Prostate gland (tissue), 2 donors: ENCODE measurements at regions not wholly inside any gene's neighbourhood (a gene's known extent, or its start where the extent isn't known, plus 50 kb on each side); places are given as distances from the start of the nearest gene placed in this dataset.

Source experiments
- DNase-seq: peaks from one replicate; pipeline ENCODE4 v3.0.0-alpha.2; 2019; ENCODE audit warnings: low spot score
- H3K27ac ChIP-seq, 2 donors: fragments of 200-600 bp; sonication (generic); 2 replicates each; pipeline ENCODE4 v1.5.1; 2017 to 2019
- H3K27me3 ChIP-seq: fragments of 200-600 bp; sonication (generic); replicated peaks from 2 replicates; pipeline ENCODE4 v1.5.1; 2019; ENCODE audit not compliant: insufficient read depth
- H3K36me3 ChIP-seq, 2 donors: fragments of 200-600 bp; sonication (generic); 1 replicate in 1 of 2; 2 replicates in 1 of 2; pipeline versions ENCODE4 v1.5.1 to v1.8.1; 2017 to 2019
- H3K4me1 ChIP-seq: fragments of 200-600 bp; sonication (generic); replicated peaks from 2 replicates; pipeline ENCODE4 v1.5.1; 2019
- H3K4me3 ChIP-seq, 2 donors: fragments of 200-600 bp; sonication (generic); 2 replicates each; pipeline ENCODE4 v1.5.1; 2017 to 2019
- H3K9me3 ChIP-seq: fragments of 200-600 bp; sonication (generic); 2 replicates; pipeline ENCODE4 v1.5.1; 2017
- POLR2A ChIP-seq: fragments of 450-650 bp; IDR thresholded peaks from one replicate; pipeline ENCODE4 v1.6.1; 2016; ENCODE audit warnings: antibody characterized with exemption, mild to moderate bottlenecking
- POLR2AphosphoS5 ChIP-seq: sonication (generic); formaldehyde crosslinking; IDR thresholded peaks from one replicate; pipeline ENCODE4 v1.6.1; 2017; ENCODE audit warnings: antibody characterized with exemption
- WGBS: methylation state at CpG from one replicate; pipeline ENCODE4 v1.1.5; 2018; 5-methylcytosine and 5-hydroxymethylcytosine counted together
- intact Hi-C: fragments of 100-400 bp; cut with DNase I; formaldehyde crosslinking; loops from one replicate; pipeline ENCODE4 v1.14.2; 2022
- TF ChIP-seq, protein P1 (sequence below), 4 experiments: fragments of 200-600 bp in 2 of 4; fragments of 450-650 bp in 2 of 4; sonication (generic) in 2 of 4; IDR thresholded peaks; 1 replicate in 3 of 4; 2 replicates in 1 of 4; pipeline ENCODE4 v1.5.1; 2016 to 2019; ENCODE audit warnings: antibody characterized with exemption in 4 of 4, mild to moderate bottlenecking in 2 of 4, moderate library complexity in 2 of 4

- 89% methylated on average over 1 of the region's 1 CpG for WGBS
- no peak for DNase-seq
These were observed 422.0 kb downstream of the HINT1 start for GRCh38 chr5:130743092-130743491.

DNA sequence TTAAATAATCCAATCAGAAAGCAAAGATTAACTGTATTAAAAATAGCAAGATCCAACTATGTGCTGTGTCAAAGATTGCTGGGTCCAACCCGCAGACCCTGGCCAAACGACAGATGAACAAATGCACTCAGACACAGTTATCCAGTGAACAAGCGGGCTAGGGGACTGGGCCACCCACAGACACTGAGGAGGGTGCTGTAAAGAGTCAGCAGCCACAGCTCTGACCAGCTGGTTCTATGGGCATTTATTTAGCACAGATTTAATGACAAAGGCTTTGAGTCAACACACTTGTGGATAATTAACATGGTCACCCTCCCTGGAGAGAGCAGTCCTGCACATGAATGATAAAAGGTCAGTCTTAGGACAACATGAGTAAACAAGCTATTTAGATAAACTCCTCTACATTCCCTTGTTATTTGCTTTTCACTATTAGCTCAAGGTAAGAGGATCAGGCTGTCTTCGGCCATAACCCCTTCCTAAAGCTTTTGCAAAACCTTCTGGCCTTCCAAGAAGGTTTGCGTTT, 424.9 kb downstream of the HINT1 start:
- Histone ChIP-seq H3K9me3 (no peaks in the 10 kb centered on the region), H3K27ac (no peak overlapping the region), H3K4me1 (no peaks in the 10 kb centered on the region), H3K4me3 (no peak overlapping the region), H3K36me3 (no peaks in the 10 kb centered on the region), H3K27me3 (no peaks in the 10 kb centered on the region)
- WGBS, result 83% methylated on average over 5 of the region's 5 CpGs
- DNase-seq, result no peak
- TF ChIP-seq POLR2A (no peak), POLR2AphosphoS5 (no peak)
- TF ChIP-seq, protein P1, sequence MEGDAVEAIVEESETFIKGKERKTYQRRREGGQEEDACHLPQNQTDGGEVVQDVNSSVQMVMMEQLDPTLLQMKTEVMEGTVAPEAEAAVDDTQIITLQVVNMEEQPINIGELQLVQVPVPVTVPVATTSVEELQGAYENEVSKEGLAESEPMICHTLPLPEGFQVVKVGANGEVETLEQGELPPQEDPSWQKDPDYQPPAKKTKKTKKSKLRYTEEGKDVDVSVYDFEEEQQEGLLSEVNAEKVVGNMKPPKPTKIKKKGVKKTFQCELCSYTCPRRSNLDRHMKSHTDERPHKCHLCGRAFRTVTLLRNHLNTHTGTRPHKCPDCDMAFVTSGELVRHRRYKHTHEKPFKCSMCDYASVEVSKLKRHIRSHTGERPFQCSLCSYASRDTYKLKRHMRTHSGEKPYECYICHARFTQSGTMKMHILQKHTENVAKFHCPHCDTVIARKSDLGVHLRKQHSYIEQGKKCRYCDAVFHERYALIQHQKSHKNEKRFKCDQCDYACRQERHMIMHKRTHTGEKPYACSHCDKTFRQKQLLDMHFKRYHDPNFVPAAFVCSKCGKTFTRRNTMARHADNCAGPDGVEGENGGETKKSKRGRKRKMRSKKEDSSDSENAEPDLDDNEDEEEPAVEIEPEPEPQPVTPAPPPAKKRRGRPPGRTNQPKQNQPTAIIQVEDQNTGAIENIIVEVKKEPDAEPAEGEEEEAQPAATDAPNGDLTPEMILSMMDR (IDR thresholded peaks at IDR 0.05), result no peak
- intact Hi-C loops, result no loop called here

More at GRCh38 chr5:130743092-130743491, 422.0 kb downstream of the HINT1 start:
- Histone ChIP-seq H3K36me3 (no peaks in the 10 kb centered on the region), H3K9me3 (no peaks in the 10 kb centered on the region), H3K27me3 (no peaks in the 10 kb centered on the region), H3K4me1 (no peaks in the 10 kb centered on the region), H3K4me3 (no peak overlapping the region), H3K27ac (no peak overlapping the region)
- intact Hi-C loops, result no loop called here
- no peak for TF ChIP-seq POLR2A
- TF ChIP-seq, protein P1 (IDR thresholded peaks at IDR 0.05), result no peak
- no peak for TF ChIP-seq POLR2AphosphoS5

DNA sequence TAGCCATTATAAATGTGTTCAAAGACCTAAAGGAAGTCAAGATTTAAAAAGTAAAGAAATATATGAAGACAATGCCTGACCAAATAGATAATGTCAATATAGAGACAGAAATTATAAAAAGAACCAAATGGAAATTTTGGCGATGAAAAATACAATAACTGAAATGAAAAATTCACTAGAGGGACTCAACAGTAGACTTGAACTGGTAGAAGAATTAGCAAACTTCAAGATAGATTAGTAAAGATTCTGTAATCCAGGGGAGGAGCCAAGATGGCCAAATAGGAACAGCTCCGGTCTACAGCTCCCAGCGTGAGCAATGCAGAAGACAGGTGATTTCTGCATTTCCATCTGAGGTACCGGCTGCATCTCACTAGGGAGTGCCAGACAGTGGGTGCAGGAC, 433.2 kb downstream of the HINT1 start:
- Histone ChIP-seq H3K27me3 (no peaks in the 10 kb centered on the region), H3K4me1 (no peaks in the 10 kb centered on the region), H3K9me3 (no peaks in the 10 kb centered on the region), H3K4me3 (no peak overlapping the region), H3K36me3 (no peaks in the 10 kb centered on the region), H3K27ac (no peak overlapping the region)
- no peak for DNase-seq
- TF ChIP-seq POLR2A, result no peak
- no peak for TF ChIP-seq POLR2AphosphoS5
- 96% methylated on average over 4 of the region's 4 CpGs for WGBS
- intact Hi-C loops, result no loop called here

DNA sequence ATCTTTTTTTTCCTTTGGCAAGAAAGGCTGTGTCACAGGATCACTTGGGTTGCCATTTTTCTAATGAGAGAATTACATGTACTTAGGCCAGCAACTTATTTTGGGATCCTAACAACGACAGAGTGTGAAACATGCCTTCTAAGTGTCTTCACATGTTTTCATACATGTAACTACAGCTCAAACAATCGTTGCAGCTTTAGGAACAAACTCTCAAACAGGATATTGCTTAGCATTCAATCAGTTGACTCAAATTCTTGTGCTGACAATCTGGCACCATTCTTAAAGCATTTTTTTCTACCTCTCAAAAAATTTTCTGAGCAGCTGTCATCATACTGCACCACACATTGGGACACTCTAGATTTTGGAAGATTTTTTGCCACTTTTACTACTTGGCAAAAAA, 435.5 kb downstream of the HINT1 start:
- 79% methylated on average over 2 of the region's 2 CpGs for WGBS
- H3K9me3 ChIP-seq, result no peaks in the 10 kb centered on the region
- DNase-seq, result no peak
- intact Hi-C loops, result no loop called here
- no peaks in the 10 kb centered on the region for H3K4me1 ChIP-seq
- no peak overlapping the region for H3K4me3 ChIP-seq
- H3K27ac ChIP-seq, result no peak overlapping the region
- no peak for TF ChIP-seq POLR2AphosphoS5
- TF ChIP-seq, protein P1 (IDR thresholded peaks at IDR 0.05), result no peak
- no peak for TF ChIP-seq POLR2A
- no peaks in the 10 kb centered on the region for H3K36me3 ChIP-seq
- H3K27me3 ChIP-seq, result no peaks in the 10 kb centered on the region

- 52% methylated on average over 1 of the region's 1 CpG for WGBS
- Histone ChIP-seq H3K4me3 (no peak overlapping the region), H3K36me3 (no peaks in the 10 kb centered on the region), H3K4me1 (no peaks in the 10 kb centered on the region), H3K9me3 (no peaks in the 10 kb centered on the region), H3K27ac (no peak overlapping the region), H3K27me3 (no peaks in the 10 kb centered on the region)
- no peak for TF ChIP-seq POLR2AphosphoS5
- TF ChIP-seq, protein P1 (IDR thresholded peaks at IDR 0.05), result no peak
- no peak for TF ChIP-seq POLR2A
- no peak for DNase-seq
- intact Hi-C loops, result no loop called here
These were observed 437.2 kb downstream of the HINT1 start for GRCh38 chr5:130727830-130728229.
